Brain microvascular endothelial cell (primary cell): ENCODE measurements at regions not wholly inside any gene's neighbourhood (a gene's known extent, or its start where the extent isn't known, plus 50 kb on each side); places are given as distances from the start of the nearest gene placed in this dataset.
"Not testable (repeated sequence)": the region's sequence is repeated elsewhere in the genome, so short reads cannot be mapped to it uniquely, and the experiment has no call there.

Experiments
- DNase-seq: peaks from one replicate; pipeline ENCODE4 v3.0.0-alpha.2; 2020
- H3K27ac ChIP-seq: fragments of 250-450 bp; sonication (Bioruptor Pico); 2 replicates; pipeline ENCODE4 v1.5.1; 2020; ENCODE audit warnings: mild to moderate bottlenecking, moderate library complexity
- H3K27me3 ChIP-seq: fragments of 250-450 bp; sonication (Bioruptor Pico); replicated peaks from 2 replicates; pipeline ENCODE4 v1.5.1; 2020; ENCODE audit warnings: mild to moderate bottlenecking
- H3K36me3 ChIP-seq: fragments of 250-450 bp; sonication (Bioruptor Pico); replicated peaks from 2 replicates; pipeline ENCODE4 v1.5.1; 2020; ENCODE audit warnings: mild to moderate bottlenecking
- H3K4me3 ChIP-seq: 2 replicates; pipeline ENCODE4 v1.5.1; 2011; ENCODE audit warnings: low read depth, mild to moderate bottlenecking, control low read depth, low read length, moderate library complexity
- in situ Hi-C: cut with HindIII; loops from 2 replicates; pipeline ENCODE4 v1.10.0; 2017; ENCODE audit warnings: low sequenced_read_pairs, low pct_ligation_motif_present
- TF ChIP-seq, protein P1 (sequence below): IDR thresholded peaks from 2 replicates; pipeline ENCODE4 v1.5.1; 2011; ENCODE audit warnings: low read depth, mild to moderate bottlenecking, moderate library complexity, low read length, control low read depth, inconsistent platforms; ENCODE audit errors: missing control alignments

DNA sequence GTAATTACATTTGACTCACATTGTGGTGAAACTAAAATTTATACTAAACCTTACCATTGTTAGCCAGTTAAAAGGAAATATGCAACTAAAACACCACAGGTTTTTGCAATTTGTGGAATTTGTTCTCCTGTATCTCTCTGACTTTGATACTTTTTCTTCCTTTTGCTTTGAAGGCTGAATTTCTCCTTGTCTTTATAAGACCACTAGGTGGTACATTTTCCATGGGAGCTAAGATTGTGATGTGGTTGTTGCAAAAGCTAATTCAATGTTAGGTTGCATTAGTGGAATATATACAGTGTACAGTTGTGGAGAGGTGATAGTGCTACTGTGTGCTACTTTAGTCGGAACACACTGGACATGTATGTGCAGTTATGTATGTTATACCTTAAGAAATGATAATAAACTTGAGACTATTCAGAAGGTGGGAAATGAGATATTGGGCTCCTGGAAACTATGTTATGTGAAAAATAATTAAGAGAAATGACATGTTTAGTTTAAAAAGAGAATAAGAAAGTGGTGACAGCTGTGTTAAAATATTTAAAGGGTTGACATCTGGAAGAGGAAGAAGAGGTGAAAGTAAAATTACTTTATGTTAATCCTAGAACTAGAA lies 70.3 kb downstream of the ARL9 start:
- H3K27me3 ChIP-seq: no peaks in the 10 kb centered on the region
- DNase-seq: no peak
- no peak overlapping the region for H3K4me3 ChIP-seq
- TF ChIP-seq, protein P1, sequence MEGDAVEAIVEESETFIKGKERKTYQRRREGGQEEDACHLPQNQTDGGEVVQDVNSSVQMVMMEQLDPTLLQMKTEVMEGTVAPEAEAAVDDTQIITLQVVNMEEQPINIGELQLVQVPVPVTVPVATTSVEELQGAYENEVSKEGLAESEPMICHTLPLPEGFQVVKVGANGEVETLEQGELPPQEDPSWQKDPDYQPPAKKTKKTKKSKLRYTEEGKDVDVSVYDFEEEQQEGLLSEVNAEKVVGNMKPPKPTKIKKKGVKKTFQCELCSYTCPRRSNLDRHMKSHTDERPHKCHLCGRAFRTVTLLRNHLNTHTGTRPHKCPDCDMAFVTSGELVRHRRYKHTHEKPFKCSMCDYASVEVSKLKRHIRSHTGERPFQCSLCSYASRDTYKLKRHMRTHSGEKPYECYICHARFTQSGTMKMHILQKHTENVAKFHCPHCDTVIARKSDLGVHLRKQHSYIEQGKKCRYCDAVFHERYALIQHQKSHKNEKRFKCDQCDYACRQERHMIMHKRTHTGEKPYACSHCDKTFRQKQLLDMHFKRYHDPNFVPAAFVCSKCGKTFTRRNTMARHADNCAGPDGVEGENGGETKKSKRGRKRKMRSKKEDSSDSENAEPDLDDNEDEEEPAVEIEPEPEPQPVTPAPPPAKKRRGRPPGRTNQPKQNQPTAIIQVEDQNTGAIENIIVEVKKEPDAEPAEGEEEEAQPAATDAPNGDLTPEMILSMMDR: peak; percentile 42
- H3K36me3 ChIP-seq: no peaks in the 10 kb centered on the region
- H3K27ac ChIP-seq: no peak overlapping the region
- in situ Hi-C loops: no loop called here

- DNase-seq, H3K4me3 ChIP-seq, in situ Hi-C loops, H3K27me3 ChIP-seq, H3K27ac ChIP-seq, H3K36me3 ChIP-seq: not testable (repeated sequence)
These were observed 86.8 kb downstream of the ARL9 start for GRCh38 chr4:56592417-56592816.
